CD14-positive monocyte (primary cell): ENCODE measurements at regions not wholly inside any gene's neighbourhood (a gene's known extent, or its start where the extent isn't known, plus 50 kb on each side); places are given as distances from the start of the nearest gene placed in this dataset.

Experiments
- DNase-seq, 3 donors: peaks; one replicate each; pipeline ENCODE4 v3.0.0-alpha.2; 2011 to 2022
- H2AFZ ChIP-seq: 2 replicates; pipeline ENCODE4 v1.6.0; 2012; ENCODE audit warnings: mild to moderate bottlenecking, low read depth, low read length, inconsistent platforms; ENCODE audit not compliant: insufficient read depth, poor library complexity, severe bottlenecking
- H3K27ac ChIP-seq, 2 donors: 1 replicate in 1 of 2; 2 replicates in 1 of 2; pipeline ENCODE4 v1.5.1; 2012 to 2013; ENCODE audit warnings: low read length in 2 of 2, control low read depth in 1 of 2, inconsistent platforms in 1 of 2, low read depth in 1 of 2, mild to moderate bottlenecking in 1 of 2
- H3K27me3 ChIP-seq, 2 donors: one replicate each; pipeline versions ENCODE4 v1.6.0 to v1.6.1; 2011 to 2013; ENCODE audit warnings: low read length in 2 of 2; ENCODE audit not compliant: control insufficient read depth in 2 of 2, insufficient read depth in 2 of 2
- H3K36me3 ChIP-seq, 2 donors: replicated peaks in 1 of 2; 1 replicate in 1 of 2; 2 replicates in 1 of 2; pipeline versions ENCODE4 v1.5.1 to v1.6.1; 2012 to 2013; ENCODE audit warnings: low read length in 2 of 2, control low read depth in 1 of 2, inconsistent platforms in 1 of 2, mild to moderate bottlenecking in 1 of 2; ENCODE audit not compliant: insufficient read depth in 2 of 2, control insufficient read depth in 1 of 2
- H3K4me1 ChIP-seq, 2 donors: 1 replicate in 1 of 2; 2 replicates in 1 of 2; pipeline versions ENCODE4 v1.5.1 to v1.6.1; 2012 to 2013; ENCODE audit warnings: low read length in 2 of 2, control low read depth in 1 of 2, inconsistent platforms in 1 of 2, mild to moderate bottlenecking in 1 of 2, moderate library complexity in 1 of 2; ENCODE audit not compliant: insufficient read depth in 2 of 2, control insufficient read depth in 1 of 2
- H3K4me2 ChIP-seq: replicated peaks from 2 replicates; pipeline ENCODE3; 2012; ENCODE audit warnings: low read length, moderate library complexity, mild to moderate bottlenecking; ENCODE audit not compliant: poor library complexity, severe bottlenecking; ENCODE audit errors: extremely low read depth
- H3K4me3 ChIP-seq, 3 experiments: fragments of 200-600 bp in 1 of 3; sonication (generic) in 1 of 3; replicated peaks in 1 of 3; 1 replicate in 2 of 3; 2 replicates in 1 of 3; pipeline ENCODE4 v1.5.1; 2011 to 2013; ENCODE audit warnings: low read length in 3 of 3, mild to moderate bottlenecking in 3 of 3, control low read depth in 2 of 3, low read depth in 2 of 3, inconsistent platforms in 1 of 3, moderate library complexity in 1 of 3
- H3K79me2 ChIP-seq: 2 replicates; pipeline ENCODE4 v1.6.0; 2012; ENCODE audit warnings: mild to moderate bottlenecking, control low read depth, inconsistent platforms, low read length, moderate library complexity; ENCODE audit not compliant: insufficient read depth
- H3K9ac ChIP-seq: 2 replicates; pipeline ENCODE4 v1.6.0; 2017; ENCODE audit warnings: low read length, mild to moderate bottlenecking; ENCODE audit not compliant: insufficient read depth, poor library complexity, severe bottlenecking
- H3K9me3 ChIP-seq, 2 donors: replicated peaks in 1 of 2; 1 replicate in 1 of 2; 2 replicates in 1 of 2; pipeline versions ENCODE4 v1.5.1 to v1.6.1; 2012 to 2013; ENCODE audit warnings: low read length in 2 of 2, control low read depth in 1 of 2; ENCODE audit not compliant: control insufficient read depth in 1 of 2, insufficient read depth in 1 of 2
- H4K20me1 ChIP-seq: 2 replicates; pipeline ENCODE4 v1.6.0; 2012; ENCODE audit warnings: mild to moderate bottlenecking, low read length, control low read depth, moderate library complexity; ENCODE audit not compliant: insufficient read depth
- H3K27ac Mint-ChIP-seq, 7 donors: one replicate each; pipeline ENCODE4 v1.8.0; 2020; ENCODE audit warnings: mild to moderate bottlenecking in 7 of 7, mixed read lengths in 7 of 7, moderate library complexity in 6 of 7, inconsistent platforms in 2 of 7
- H3K27me3 Mint-ChIP-seq, 3 donors: one replicate each; pipeline ENCODE4 v1.8.0; 2021 to 2022; ENCODE audit warnings: low read depth in 3 of 3, mild to moderate bottlenecking in 3 of 3, mixed read lengths in 3 of 3, moderate library complexity in 3 of 3, inconsistent platforms in 1 of 3
- H3K36me3 Mint-ChIP-seq, 2 donors: one replicate each; pipeline ENCODE4 v1.8.0; 2020; ENCODE audit warnings: mixed read lengths in 2 of 2, inconsistent platforms in 1 of 2, mild to moderate bottlenecking in 1 of 2
- H3K4me1 Mint-ChIP-seq: one replicate; pipeline ENCODE4 v1.8.0; 2020; ENCODE audit warnings: mild to moderate bottlenecking, mixed read lengths
- H3K4me3 Mint-ChIP-seq, 2 donors: one replicate each; pipeline ENCODE4 v1.8.0; 2020; ENCODE audit warnings: mild to moderate bottlenecking in 2 of 2, mixed read lengths in 2 of 2, moderate library complexity in 1 of 2
- H3K9me3 Mint-ChIP-seq, 7 donors: one replicate each; pipeline ENCODE4 v1.8.0; 2020 to 2022; ENCODE audit warnings: mixed read lengths in 7 of 7, mild to moderate bottlenecking in 6 of 7, moderate library complexity in 6 of 7, inconsistent platforms in 2 of 7
- WGBS: methylation state at CpG from one replicate; pipeline ENCODE4 v1.1.5; 2013; ENCODE audit warnings: missing lambda C conversion rate; ENCODE audit not compliant: insufficient coverage; 5-methylcytosine and 5-hydroxymethylcytosine counted together
- intact Hi-C, 2 donors: fragments of 100-400 bp; cut with micrococcal nuclease; formaldehyde crosslinking; loops; one replicate each; pipeline versions ENCODE4 v1.15.0 to v1.15.1; 2023
- TF ChIP-seq, protein P1 (sequence below): fragments of 200-600 bp; IDR thresholded peaks from one replicate; pipeline ENCODE4 v1.8.0; 2022; ENCODE audit warnings: antibody characterized with exemption, mild to moderate bottlenecking

DNA sequence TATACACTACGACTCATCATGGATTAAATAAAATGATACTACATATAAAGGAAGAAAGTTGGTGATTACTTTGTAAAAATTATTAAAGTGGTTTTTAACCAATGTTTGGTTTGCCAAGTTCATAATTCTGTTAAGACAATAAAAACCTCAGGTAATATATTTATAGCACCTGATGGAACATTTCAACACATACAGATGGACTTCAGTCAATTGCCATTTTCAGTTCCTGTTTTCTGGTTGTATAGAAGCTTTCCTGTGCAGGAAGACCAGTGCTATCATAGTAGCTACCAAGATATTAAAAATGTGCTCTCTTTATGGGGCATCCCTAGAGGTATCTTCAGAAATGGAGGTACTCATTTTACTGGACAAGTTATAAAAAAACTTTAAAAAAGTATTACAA is 1686.4 kb downstream of the GRIK2 start:
- Histone ChIP-seq H3K36me3 (no peaks in the 10 kb centered on the region), H3K4me3 (no peak overlapping the region), H3K4me1 (no peaks in the 10 kb centered on the region), H4K20me1 (no peaks in the 10 kb centered on the region), H3K9ac (no peak overlapping the region), H3K4me2 (no peak overlapping the region), H2AFZ (no peak overlapping the region), H3K27me3 (no peaks in the 10 kb centered on the region), H3K27ac (no peak overlapping the region), H3K79me2 (no peaks in the 10 kb centered on the region), H3K9me3 (peaks cover 0 to 5% of the 10 kb centered on the region in 2 donors)
- WGBS: no CpG with 5 or more reads among the region's 1 CpG
- Mint-ChIP-seq H3K27me3 (no peaks in the 10 kb centered on the region), H3K27ac (no peak overlapping the region), H3K4me1 (no peaks in the 10 kb centered on the region), H3K9me3 (peaks cover 0 to 5% (median 3%) of the 10 kb centered on the region in 7 donors), H3K4me3 (no peak overlapping the region), H3K36me3 (no peaks in the 10 kb centered on the region)
- TF ChIP-seq, protein P1, sequence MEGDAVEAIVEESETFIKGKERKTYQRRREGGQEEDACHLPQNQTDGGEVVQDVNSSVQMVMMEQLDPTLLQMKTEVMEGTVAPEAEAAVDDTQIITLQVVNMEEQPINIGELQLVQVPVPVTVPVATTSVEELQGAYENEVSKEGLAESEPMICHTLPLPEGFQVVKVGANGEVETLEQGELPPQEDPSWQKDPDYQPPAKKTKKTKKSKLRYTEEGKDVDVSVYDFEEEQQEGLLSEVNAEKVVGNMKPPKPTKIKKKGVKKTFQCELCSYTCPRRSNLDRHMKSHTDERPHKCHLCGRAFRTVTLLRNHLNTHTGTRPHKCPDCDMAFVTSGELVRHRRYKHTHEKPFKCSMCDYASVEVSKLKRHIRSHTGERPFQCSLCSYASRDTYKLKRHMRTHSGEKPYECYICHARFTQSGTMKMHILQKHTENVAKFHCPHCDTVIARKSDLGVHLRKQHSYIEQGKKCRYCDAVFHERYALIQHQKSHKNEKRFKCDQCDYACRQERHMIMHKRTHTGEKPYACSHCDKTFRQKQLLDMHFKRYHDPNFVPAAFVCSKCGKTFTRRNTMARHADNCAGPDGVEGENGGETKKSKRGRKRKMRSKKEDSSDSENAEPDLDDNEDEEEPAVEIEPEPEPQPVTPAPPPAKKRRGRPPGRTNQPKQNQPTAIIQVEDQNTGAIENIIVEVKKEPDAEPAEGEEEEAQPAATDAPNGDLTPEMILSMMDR: no peak
- intact Hi-C loops: no loop called here
- no peak for DNase-seq

DNA sequence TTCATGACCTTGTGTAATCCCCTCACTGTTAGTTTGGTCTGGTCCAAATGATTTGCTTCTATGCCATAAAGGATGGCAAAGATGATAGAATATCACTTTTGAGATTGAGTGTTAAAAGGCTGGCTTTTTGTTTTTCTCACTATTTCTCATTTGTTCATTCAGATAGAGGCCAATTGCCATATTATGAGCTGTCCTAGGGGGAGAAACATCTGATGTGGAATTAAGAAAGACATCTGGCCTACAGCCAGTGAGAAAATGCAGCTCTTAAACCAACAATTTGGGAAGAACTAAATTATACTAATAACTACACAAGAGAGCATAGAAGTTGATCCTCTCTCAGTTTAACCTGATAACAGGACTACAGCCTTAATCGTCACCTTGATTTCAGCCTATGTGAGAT is 1668.6 kb downstream of the GRIK2 start:
- H3K27me3 Mint-ChIP-seq: no peaks in the 10 kb centered on the region
- intact Hi-C loops: no loop called here
- no peaks in the 10 kb centered on the region for H3K4me1 ChIP-seq

More for the DNA sequence above, 1668.6 kb downstream of the GRIK2 start:
- no CpG with 5 or more reads among the region's 1 CpG for WGBS
- no peaks in the 10 kb centered on the region for H3K27me3 ChIP-seq
- H4K20me1 ChIP-seq: no peaks in the 10 kb centered on the region
- H3K4me3 ChIP-seq: no peak overlapping the region
- H3K36me3 ChIP-seq: no peaks in the 10 kb centered on the region
- no peaks in the 10 kb centered on the region for H3K9me3 ChIP-seq
- Mint-ChIP-seq H3K4me1 (no peaks in the 10 kb centered on the region), H3K4me3 (no peak overlapping the region), H3K9me3 (peaks cover 0 to 6% (median 3%) of the 10 kb centered on the region in 7 donors), H3K27ac (no peak overlapping the region), H3K36me3 (no peaks in the 10 kb centered on the region)
- no peak overlapping the region for H3K9ac ChIP-seq
- no peak overlapping the region for H3K27ac ChIP-seq
- no peak overlapping the region for H2AFZ ChIP-seq
- H3K79me2 ChIP-seq: no peaks in the 10 kb centered on the region
- TF ChIP-seq, protein P1: no peak
- no peak for DNase-seq
- no peak overlapping the region for H3K4me2 ChIP-seq
